H7 (cell line): ENCODE measurements at regions not wholly inside any gene's neighbourhood (a gene's known extent, or its start where the extent isn't known, plus 50 kb on each side); places are given as distances from the start of the nearest gene placed in this dataset.

Experiments
- DNase-seq: peaks from one replicate; pipeline ENCODE4 v3.0.0; 2012
- H3K27me3 ChIP-seq: 2 replicates; pipeline ENCODE4 v1.6.0; 2011; ENCODE audit warnings: mild to moderate bottlenecking, low read length; ENCODE audit not compliant: control insufficient read depth, insufficient read depth
- H3K36me3 ChIP-seq: replicated peaks from 2 replicates; pipeline ENCODE4 v1.5.1; 2011; ENCODE audit warnings: low read length; ENCODE audit not compliant: control insufficient read depth, insufficient read depth
- H3K4me3 ChIP-seq: 2 replicates; pipeline ENCODE4 v1.5.1; 2011; ENCODE audit warnings: low read depth, mild to moderate bottlenecking, control low read depth, low read length, moderate library complexity; ENCODE audit not compliant: insufficient read depth

DNA sequence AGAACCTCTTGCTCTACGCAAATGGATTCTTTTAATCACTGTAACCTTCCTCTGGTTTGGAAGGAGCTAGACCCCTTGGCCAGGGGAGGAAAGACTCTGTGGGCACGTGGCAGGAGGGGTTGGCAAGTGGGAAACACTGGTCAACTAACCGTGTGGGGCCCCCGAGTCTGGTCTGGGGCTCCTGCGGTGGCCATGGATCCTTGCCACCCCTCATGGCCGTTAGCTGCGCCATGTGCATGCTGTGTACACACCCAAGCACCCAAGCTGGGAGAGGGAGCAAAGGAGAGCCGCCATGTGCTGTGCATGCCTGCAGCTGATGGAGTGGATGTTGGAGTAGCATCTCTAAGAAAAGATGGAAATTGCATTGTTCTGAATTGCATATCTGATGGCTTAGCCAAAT is 730.6 kb downstream of the FAM181B start:
- Histone ChIP-seq H3K36me3 (no peaks in the 10 kb centered on the region), H3K4me3 (no peak overlapping the region), H3K27me3 (no peaks in the 10 kb centered on the region)
- DNase-seq = no peak

DNA sequence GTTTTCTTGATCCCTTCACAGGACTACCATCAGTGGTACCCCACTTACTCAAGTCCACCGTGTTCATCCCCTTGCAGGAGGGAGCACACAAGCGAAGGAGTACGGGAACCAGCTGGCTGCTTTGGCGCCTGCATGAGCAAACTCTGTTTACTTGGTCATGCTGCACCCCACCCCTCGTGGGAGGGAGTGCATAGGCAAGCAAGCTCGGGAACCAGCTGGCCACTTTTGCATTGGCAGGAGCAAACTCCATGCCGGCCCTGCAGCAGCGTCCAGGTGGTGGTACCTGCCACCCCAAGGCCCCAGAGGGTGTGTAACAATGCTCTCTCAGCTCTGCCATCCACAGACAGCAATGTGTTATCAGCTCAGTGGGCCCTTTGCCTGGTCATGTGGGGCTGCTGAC is 737.8 kb downstream of the FAM181B start:
- no peak for DNase-seq
- Histone ChIP-seq H3K27me3 (no peaks in the 10 kb centered on the region), H3K4me3 (no peak overlapping the region), H3K36me3 (no peaks in the 10 kb centered on the region)

DNA sequence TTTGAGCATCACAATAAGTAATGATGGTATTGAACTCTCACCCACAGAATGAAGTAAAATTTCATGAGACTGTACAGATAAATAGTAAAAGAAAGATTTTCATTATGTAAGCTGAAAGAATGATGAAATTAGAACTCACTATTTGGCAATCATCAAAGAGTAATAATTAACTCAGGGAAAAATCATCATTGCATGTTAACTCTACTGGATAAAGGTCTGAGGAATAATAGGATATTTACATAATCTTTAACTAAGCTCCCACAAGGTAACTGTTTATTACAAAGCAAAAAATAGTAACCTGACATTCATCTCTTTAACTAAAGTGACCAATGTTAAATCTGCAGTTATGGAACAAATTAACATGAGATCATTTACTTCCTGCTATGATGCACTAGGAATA is 739.9 kb downstream of the FAM181B start:
- Histone ChIP-seq H3K36me3 (no peaks in the 10 kb centered on the region), H3K4me3 (no peak overlapping the region), H3K27me3 (no peaks in the 10 kb centered on the region)
- DNase-seq = no peak

DNA sequence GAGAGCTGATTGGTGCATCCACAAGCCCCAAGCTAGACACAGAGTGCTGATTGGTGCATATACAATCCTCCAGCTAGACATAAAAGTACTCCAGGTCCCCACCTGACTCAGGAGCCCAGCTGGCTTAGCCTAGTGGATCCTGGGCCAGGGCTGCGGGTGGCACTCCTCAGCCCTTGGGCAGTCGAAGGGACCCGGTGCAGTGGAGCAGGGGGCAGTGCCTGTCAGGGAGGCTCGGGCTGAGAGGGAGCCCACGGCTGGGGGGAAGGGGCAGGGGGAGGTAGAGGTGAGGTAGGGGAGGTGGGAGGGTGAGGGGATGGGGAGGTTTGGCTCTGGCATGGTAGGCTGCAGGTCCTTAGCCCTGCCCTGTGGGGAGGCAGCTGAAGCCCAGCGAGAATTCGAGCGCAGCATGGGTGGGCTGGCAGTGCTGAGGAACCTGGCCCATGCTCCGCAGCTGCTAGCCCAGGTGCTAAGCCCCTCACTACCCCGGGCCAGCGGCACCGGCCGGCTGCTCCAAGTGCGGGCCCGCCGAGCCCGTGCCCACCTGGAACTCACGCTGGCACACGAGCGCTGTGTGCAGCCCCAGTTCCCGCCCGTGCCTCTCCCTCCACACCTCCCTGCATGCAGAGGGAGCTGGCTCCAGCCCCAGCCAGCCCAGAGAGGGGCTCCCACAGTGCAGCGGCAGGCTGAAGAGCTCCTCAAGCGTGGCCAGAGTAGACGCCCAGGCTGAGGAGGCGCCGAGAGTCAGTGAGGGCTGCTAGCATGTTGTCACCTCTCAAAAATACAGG is 742.8 kb downstream of the FAM181B start:
- H3K36me3 ChIP-seq = no peaks in the 10 kb centered on the region
- no peak for DNase-seq
- no peaks in the 10 kb centered on the region for H3K27me3 ChIP-seq
- H3K4me3 ChIP-seq = no peak overlapping the region

DNA sequence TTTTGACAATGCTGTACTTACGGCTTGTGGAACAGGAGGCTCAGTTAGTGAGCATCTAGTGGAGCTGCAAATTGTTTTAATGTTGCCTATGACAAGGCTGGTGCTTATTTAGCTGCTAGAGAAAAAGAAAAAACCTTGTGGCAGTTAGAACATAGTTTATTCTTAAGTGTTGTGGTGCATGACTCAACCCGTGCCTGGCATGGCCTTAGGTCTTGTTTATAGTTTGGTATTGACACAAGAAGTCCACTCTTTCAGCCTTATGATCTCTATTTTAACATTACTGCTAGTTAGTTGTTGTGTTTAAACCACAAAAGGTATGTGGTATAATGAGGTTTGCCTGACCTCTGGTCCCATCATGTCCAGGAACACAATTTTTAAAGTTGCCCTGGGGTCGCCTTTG is 744.6 kb downstream of the FAM181B start:
- no peak for DNase-seq
- Histone ChIP-seq H3K27me3 (no peaks in the 10 kb centered on the region), H3K36me3 (no peaks in the 10 kb centered on the region), H3K4me3 (no peak overlapping the region)

DNA sequence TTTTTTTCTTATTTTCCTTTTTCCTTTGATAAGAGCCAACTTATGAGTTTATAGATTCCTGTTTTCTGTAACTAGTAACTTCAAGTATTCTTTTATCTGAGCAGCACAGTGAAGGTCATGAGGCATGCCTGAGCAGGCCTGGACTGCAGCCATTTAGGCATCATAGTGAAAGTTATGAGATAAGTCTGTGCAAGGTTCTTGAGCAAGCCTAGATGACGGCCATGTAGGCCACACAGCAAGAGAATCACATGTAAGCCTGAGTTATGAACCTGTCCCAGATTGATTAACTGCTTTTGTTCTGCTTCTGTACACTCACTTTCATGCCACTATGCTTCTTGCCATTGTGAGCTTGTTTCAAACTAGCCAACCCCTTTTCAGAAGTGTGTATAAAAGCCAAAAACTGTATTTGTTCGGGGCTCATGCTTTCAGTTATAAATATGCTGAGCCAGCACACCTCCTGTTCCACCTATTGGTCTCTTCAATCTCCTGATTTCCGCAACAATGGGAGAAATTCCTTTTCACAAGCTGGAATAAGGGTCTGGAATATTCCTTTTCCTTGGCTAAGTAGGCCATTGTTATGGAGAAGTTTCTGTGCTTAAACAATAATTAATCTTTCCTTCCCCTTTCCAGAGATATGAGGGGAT is 745.7 kb downstream of the FAM181B start:
- Histone ChIP-seq H3K36me3 (no peaks in the 10 kb centered on the region), H3K4me3 (no peak overlapping the region), H3K27me3 (no peaks in the 10 kb centered on the region)
- no peak for DNase-seq

DNA sequence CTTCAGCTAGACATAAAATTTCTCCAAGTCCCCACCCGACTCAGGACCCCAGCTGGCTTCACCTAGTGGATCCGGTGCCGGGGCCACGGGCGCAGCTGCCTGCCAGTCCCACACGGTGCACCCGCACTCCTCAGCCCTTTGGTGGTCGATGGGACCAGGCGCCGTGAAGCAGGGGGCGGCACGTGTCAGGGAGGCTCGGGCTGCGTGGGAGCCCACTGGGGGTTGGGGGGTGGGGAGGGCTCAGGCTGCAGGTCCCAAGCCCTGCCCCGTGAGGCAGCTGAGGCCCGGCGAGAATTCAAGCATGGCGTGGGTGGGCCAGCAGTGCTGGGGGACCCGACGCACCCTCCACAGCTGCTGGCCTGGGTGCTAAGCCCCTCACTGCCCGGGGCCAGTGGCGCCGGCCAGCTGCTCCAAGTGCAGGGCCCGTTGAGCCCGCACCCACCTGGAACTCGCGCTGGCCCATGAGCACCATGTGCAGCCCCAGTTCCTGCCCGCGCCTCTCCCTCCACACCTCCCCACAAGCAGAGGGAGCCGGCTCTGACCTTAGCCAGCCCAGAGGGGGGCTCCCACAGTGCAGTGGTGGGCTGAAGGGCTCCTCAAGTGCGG is 747.0 kb downstream of the FAM181B start:
- DNase-seq = no peak
- Histone ChIP-seq H3K4me3 (no peak overlapping the region), H3K36me3 (no peaks in the 10 kb centered on the region), H3K27me3 (no peaks in the 10 kb centered on the region)

DNA sequence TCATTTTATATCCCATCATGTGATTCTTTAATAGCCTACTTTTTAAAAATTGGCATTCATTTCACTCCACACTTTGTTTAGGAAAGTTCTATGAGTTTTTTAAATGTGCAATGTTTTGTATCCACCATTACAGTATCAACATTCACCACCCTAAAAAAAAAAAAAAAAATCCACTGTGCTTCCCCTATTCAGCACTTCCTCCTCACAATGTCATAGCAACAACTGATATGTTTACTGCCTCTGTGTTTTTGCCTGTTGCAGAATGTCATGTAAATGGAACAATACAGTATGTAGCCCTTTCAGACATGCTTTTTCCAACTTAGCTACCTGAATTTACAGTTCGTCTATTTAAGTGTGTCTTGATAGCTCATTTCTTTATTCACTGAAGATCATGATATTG is 754.2 kb downstream of the FAM181B start:
- no peak overlapping the region for H3K4me3 ChIP-seq
- H3K36me3 ChIP-seq = no peaks in the 10 kb centered on the region
- DNase-seq = no peak
- H3K27me3 ChIP-seq = no peaks in the 10 kb centered on the region

DNA sequence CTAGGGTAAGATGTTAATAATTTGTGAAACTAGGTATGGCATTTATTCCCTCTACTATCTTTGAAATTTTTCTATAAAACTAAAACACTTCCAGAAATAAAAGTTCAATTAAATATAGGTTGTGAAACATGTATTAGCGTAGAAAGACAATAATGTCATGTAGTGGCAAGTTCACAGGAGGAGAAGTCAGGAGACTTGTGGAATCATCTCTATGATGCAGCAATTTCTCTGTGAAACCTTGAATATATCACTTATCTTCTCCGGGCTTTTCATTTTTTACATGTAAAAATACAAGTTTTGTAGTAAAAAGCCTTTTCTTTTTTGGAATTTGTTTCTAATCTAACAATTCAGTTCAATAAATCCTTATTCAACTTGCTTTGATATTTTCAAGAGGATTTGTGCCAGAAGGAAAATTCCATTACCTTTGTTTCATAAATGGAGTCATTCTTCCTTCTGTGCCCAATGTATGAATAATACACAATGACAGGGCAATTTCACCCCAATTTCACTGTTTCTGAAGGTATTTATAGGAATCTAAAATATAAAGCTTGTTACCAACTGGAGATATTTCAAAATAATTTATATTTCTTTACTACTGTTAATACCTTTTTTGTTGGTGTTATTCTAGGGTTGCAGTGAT is 758.3 kb downstream of the FAM181B start:
- H3K36me3 ChIP-seq = no peaks in the 10 kb centered on the region
- H3K27me3 ChIP-seq = no peaks in the 10 kb centered on the region
- no peak for DNase-seq
- H3K4me3 ChIP-seq = no peak overlapping the region

DNA sequence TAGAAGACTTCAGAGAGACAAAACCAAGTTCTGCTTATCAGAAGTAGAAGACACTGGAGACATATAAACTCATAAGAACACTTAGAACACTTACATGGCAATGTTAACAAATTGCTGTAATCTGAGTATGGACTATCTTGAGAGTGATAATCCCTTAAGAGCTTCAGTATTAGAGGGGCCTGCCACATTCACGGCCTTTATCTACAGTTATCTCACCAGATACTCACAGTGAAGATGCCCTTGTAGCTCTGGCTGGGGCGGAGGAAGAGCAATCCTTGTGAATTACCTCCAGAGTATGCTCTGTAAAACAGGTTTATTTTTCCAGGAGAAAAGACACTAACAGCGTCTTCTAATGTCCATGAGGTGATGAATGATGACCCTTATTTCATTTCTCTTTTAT is 762.8 kb downstream of the FAM181B start:
- Histone ChIP-seq H3K4me3 (no peak overlapping the region), H3K36me3 (no peaks in the 10 kb centered on the region), H3K27me3 (no peaks in the 10 kb centered on the region)
- DNase-seq = no peak

DNA sequence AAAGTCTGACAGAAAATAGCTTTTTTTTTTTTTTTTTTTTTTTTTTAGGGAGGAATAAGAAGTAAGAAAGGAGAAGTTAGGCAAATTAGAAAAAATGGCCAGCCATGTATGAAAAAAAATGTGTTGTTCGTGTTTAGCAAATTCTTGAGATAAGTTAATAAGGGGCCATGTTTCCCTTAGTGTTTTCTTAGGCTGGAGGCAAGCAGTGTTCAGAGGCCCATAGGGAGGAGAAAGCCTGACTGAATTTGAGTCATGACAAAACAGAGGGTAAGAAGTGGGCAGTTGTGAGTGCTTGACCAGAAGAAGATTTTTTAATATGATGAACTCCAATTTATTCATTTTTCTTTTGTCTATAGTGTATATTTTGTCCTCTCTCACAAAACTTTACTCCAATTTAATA is 766.4 kb downstream of the FAM181B start:
- no peak for DNase-seq
- Histone ChIP-seq H3K4me3 (no peak overlapping the region), H3K36me3 (no peaks in the 10 kb centered on the region), H3K27me3 (no peaks in the 10 kb centered on the region)

DNA sequence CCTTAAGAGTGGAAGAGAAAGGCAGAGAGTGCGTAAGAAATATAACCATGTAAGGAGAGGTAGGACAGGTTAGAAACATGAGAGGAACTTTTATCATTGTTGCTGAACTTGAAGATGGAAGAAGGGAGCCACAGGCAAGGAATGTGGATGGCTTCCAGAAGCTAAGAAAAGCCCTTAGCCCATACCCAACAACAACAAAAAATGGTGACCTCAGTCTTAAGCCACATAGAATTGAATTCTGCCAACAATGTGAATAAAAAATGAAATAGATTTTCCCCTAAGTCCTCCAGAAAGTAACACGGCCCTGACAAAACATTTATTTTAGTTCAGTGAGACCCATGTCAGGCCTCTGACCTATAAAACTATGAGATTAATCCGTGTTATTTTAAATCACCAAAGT is 767.3 kb downstream of the FAM181B start:
- no peaks in the 10 kb centered on the region for H3K27me3 ChIP-seq
- no peaks in the 10 kb centered on the region for H3K36me3 ChIP-seq
- H3K4me3 ChIP-seq = no peak overlapping the region
- no peak for DNase-seq

DNA sequence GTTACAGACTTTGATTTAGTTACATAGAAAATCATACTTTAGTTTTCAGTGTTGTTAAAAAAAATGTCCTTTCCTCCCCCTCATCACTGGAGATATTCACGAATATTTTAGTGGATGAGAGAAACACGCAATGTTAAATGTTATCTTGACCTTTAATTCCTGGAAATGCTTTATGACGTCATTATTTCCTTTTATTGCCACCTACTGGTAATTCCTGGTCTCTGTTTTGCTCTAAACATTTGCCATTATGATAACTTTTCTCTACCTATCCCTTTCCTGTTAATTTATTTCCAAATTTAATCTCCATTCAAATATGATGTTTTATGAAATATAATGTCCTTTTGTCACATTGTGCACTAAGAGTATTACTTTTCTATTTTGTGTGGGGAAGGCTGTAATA is 770.6 kb downstream of the FAM181B start:
- Histone ChIP-seq H3K4me3 (no peak overlapping the region), H3K27me3 (no peaks in the 10 kb centered on the region), H3K36me3 (no peaks in the 10 kb centered on the region)

DNA sequence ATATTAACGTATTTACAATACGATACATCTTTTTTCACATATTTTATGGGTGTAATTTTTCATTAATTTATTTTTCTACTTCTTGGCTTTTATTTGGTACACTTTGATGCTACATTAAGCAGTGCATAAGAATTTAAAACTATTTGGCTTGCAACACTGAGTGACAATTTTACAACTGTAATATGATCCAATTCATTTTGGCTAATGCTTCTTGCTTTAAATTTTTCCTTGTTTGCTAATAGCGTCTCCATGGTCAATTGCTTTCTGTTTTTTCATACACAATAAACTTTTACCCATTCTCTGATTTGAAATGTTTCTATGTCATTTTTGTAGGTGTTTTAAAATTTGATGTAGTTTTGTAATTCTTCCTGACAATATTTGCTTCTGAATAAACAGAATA is 773.2 kb downstream of the FAM181B start:
- H3K36me3 ChIP-seq = no peaks in the 10 kb centered on the region
- no peak overlapping the region for H3K4me3 ChIP-seq
- no peaks in the 10 kb centered on the region for H3K27me3 ChIP-seq
- DNase-seq = no peak

More for the DNA sequence above, 770.6 kb downstream of the FAM181B start:
- no peak for DNase-seq

DNA sequence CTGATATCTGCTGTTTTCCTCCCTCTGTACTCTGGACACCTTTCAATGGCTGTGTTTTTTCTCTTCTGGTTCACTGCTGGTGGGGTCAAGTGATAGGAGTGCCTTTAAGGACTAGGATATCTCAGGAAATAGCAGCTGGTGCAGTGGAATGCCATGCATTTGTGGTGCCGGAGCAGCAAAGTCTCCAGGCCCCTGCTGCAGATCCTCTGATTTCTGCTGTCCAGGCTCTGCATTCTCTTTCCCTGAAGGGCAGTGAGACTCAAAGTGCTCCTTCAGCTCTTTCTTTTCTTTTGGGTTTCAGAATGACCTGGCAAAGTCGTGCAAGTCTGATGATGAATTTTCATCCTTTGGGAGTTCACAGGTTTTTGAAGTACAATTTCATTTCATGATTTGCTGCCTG is 774.3 kb downstream of the FAM181B start:
- no peak overlapping the region for H3K4me3 ChIP-seq
- peak; percentile 15 for DNase-seq
- no peaks in the 10 kb centered on the region for H3K27me3 ChIP-seq
- H3K36me3 ChIP-seq = no peaks in the 10 kb centered on the region
